GM20000 (cell line): ENCODE measurements at regions not wholly inside any gene's neighbourhood (a gene's known extent, or its start where the extent isn't known, plus 50 kb on each side); places are given as distances from the start of the nearest gene placed in this dataset.

Experiments used
- DNase-seq: peaks from one replicate; pipeline ENCODE4 v3.0.0; 2012; ENCODE audit warnings: low spot score
- TF ChIP-seq, protein P1 (sequence below): IDR thresholded peaks from 2 replicates; pipeline ENCODE4 v1.5.1; 2012; ENCODE audit warnings: mild to moderate bottlenecking, control low read depth; ENCODE audit errors: extremely low read depth, missing control alignments

DNA sequence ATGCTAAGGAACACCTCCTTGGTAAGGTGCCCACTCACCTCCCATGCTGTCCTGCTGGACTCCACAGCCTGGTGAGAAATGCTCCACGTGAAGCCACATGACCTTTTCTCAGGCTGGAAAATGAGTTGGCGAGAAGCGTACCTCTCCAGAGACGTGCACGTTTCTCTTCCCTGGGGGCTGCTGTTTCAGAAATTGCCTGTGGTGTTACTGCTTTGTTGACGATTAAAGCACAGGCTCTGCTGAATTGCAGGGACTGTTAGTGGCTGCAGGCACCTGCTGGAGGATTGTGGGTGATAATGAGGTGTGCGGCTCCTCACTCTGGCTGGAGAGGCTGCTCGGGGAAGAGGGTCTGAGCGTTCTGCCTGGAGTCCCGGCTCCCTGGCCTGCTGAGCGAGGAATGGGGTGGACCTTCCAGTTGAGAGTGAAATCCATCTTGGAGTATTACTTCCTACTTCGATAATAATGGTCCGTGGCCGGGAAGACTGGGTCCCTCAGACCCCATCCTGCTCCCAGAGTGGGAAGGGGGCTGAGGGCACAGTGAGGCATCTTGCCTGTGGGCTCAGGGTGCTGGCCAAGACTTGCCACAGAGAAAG lies 199.3 kb upstream of the HDAC4 start:
- no peak for DNase-seq
- TF ChIP-seq, protein P1, sequence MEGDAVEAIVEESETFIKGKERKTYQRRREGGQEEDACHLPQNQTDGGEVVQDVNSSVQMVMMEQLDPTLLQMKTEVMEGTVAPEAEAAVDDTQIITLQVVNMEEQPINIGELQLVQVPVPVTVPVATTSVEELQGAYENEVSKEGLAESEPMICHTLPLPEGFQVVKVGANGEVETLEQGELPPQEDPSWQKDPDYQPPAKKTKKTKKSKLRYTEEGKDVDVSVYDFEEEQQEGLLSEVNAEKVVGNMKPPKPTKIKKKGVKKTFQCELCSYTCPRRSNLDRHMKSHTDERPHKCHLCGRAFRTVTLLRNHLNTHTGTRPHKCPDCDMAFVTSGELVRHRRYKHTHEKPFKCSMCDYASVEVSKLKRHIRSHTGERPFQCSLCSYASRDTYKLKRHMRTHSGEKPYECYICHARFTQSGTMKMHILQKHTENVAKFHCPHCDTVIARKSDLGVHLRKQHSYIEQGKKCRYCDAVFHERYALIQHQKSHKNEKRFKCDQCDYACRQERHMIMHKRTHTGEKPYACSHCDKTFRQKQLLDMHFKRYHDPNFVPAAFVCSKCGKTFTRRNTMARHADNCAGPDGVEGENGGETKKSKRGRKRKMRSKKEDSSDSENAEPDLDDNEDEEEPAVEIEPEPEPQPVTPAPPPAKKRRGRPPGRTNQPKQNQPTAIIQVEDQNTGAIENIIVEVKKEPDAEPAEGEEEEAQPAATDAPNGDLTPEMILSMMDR = no peak

DNA sequence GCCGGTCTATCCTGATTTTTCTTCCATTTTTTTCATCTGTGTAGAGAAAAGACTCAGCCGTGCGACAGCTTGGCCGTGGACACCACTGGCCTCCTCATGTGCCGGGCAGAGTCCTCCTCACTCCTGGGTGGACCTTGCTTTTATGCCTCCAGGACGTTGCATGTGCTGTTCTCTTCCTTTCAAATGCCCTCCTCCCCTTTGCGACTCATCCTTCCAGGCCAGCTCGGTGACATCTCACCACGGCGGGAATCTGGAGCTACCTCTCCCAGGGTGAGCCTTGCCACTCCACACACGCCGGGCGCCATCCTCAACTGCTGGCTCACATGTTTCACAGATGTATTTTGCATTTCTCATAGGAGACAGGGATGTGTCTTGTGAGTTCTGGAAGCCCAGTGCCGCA lies 198.5 kb upstream of the HDAC4 start:
- TF ChIP-seq, protein P1 = no peak
- DNase-seq = no peak

DNA sequence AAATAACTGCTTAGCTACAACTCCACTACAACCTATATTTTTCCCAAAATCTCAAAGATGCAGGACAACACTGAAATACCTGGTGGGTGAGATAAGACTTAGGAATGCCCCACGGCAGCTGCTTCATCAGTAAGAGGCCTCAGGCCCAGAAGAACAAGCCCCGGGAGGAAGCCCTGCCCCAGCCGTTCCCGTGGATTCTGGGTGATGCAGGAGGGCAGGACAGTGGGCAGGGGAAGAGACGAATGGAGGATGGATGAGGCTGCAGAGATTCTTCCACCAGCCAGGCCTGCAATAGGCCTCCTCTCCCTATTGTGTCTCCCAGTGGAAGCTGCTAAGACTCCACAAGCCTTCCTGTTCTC lies 197.9 kb upstream of the HDAC4 start:
- TF ChIP-seq, protein P1 = no peak
- DNase-seq = no peak

DNA sequence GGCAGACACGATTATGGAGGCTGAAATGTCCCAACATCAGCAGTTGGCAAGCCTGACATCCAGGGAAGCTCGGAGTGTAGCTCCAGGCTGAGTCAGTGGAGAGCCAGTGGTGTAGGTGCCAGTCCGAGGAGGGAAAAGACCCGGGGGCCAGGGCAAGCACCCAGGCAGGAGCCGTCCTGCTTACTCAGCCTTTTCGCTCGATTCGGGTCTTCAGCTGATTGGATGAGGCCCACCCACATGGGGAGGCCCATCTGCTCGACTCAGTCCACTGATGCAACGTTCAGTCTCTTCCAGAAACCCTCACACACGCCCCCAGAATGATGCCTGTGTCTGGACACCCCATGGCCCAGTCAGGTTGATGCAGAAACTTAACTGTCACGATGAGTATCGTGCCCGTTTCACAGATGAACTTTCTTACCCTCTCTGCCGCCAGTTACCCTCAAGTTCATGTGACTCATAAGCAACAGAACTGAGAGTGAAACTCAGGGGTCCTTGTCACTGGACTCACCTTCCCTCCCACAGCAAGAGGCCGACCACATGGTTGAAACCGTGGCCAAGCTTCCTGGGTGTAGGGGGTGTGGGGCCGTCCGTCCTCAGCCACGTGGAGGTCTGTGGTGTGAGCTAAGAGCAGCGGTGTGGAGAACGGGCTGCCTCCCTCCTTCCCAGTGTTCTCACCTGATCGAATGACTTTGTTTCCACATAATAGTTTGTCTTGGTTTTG lies 197.4 kb upstream of the HDAC4 start:
- TF ChIP-seq, protein P1 = no peak
- no peak for DNase-seq

DNA sequence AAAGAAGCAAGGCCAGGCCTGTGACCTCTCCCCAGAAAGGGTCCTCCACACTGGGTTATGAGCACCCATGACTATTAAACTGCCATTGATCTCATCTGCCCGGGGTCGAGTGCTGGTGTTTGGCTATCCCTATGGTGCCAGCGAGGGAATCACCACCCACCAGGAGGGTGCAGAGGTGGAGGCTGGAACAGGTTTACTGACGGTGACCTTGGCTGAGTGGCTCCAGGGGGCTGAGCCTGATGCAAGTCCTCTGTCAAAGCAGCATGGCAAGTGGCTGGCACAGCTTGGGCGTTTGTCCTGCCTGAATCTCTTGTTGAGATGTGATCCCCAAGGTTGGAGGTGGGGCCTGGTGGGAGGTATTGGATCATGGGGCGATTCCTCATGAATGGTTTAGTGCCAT lies 196.4 kb upstream of the HDAC4 start:
- DNase-seq = no peak
- TF ChIP-seq, protein P1 = no peak

DNA sequence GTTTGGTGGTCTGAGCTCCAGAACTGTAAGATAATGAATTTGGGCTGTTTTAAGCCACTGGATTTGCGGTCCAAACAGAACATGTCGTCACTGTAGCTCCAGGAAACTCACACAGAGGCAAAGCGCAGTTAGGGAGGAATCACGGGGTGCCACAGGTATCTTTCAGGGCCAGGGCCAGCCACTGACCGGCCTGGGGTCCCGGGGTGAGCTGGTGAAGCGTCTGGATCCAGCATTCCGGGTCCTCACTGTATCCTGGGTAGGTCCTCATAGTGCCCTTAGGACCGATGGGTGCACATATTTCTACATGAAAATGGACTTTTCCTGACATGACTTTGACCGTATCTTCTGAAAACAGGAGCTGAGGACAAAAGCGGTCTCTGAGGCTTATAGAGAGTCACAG lies 196.0 kb upstream of the HDAC4 start:
- TF ChIP-seq, protein P1 = no peak

DNA sequence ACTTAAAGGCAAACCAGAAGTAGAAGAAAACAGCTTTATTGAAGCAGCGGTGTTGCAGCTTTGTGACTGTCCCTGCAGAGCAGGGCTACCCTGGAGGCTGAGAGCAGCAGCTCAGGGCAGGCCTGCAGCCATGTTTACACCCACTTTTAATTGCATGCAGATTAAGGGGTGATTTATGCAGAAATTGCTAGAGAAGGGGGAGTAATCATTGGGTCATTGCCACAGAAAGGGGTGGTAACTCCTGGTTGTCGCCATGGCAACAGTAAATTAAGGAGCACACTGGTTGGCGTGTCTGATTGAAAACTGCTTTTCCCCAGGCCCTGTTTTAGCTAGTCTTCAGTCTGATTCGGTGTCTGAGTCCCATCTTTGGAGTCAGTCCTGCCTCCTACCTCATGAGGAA lies 195.4 kb upstream of the HDAC4 start:
- no peak for DNase-seq
- TF ChIP-seq, protein P1 = no peak

More for the DNA sequence above, 196.0 kb upstream of the HDAC4 start:
- no peak for DNase-seq
